Medulla oblongata (tissue), 1 donor: ENCODE measurements at regions not wholly inside any gene's neighbourhood (a gene's known extent, or its start where the extent isn't known, plus 50 kb on each side); places are given as distances from the start of the nearest gene placed in this dataset.
"Not testable (repeated sequence)": the region's sequence is repeated elsewhere in the genome, so short reads cannot be mapped to it uniquely, and the experiment has no call there.

ENCODE experiments used
- DNase-seq: peaks from one replicate; pipeline ENCODE4 v3.0.0-alpha.2; 2015; ENCODE audit errors: extremely low spot score

- DNase-seq = peak; percentile 35
These were observed 387.9 kb downstream of the DAD1 start for GRCh38 chr14:22200977-22201605.

GRCh38 chr14:22200131-22200530 lies 388.9 kb downstream of the DAD1 start:
- DNase-seq = not testable (repeated sequence)

GRCh38 chr14:22194664-22195063 lies 394.4 kb downstream of the DAD1 start:
- DNase-seq = no peak

GRCh38 chr14:22190411-22191191 lies 398.4 kb downstream of the DAD1 start:
- DNase-seq = no peak

- no peak for DNase-seq
These were observed 399.1 kb downstream of the DAD1 start for GRCh38 chr14:22189881-22190280.

GRCh38 chr14:22188318-22188717 lies 400.7 kb downstream of the DAD1 start:
- DNase-seq = no peak

GRCh38 chr14:22185789-22186188 lies 403.2 kb downstream of the DAD1 start:
- DNase-seq = no peak

GRCh38 chr14:22185191-22185590 lies 403.8 kb downstream of the DAD1 start:
- DNase-seq = no peak

GRCh38 chr14:22184830-22185168 lies 404.2 kb downstream of the DAD1 start:
- DNase-seq = no peak

GRCh38 chr14:22184157-22184829 lies 404.7 kb downstream of the DAD1 start:
- no peak for DNase-seq

- no peak for DNase-seq
These were observed 409.0 kb downstream of the DAD1 start for GRCh38 chr14:22180045-22180444.

GRCh38 chr14:22179190-22179589 lies 409.8 kb downstream of the DAD1 start:
- DNase-seq = no peak

- no peak for DNase-seq
These were observed 410.6 kb downstream of the DAD1 start for GRCh38 chr14:22178333-22178839.

- no peak for DNase-seq
These were observed 411.2 kb downstream of the DAD1 start for GRCh38 chr14:22177870-22178269.

GRCh38 chr14:22176957-22177356 lies 412.1 kb downstream of the DAD1 start:
- DNase-seq = no peak

- not testable (repeated sequence) for DNase-seq
These were observed 413.8 kb downstream of the DAD1 start for GRCh38 chr14:22175278-22175558.

- no peak for DNase-seq
These were observed 414.4 kb downstream of the DAD1 start for GRCh38 chr14:22174412-22175277.

- no peak for DNase-seq
These were observed 420.7 kb downstream of the DAD1 start for GRCh38 chr14:22168092-22168955.

GRCh38 chr14:22164616-22165015 lies 424.4 kb downstream of the DAD1 start:
- no peak for DNase-seq

GRCh38 chr14:22163051-22163450 lies 426.0 kb downstream of the DAD1 start:
- no peak for DNase-seq

- no peak for DNase-seq
These were observed 429.1 kb downstream of the DAD1 start for GRCh38 chr14:22159957-22160356.
